MM.1S (cell line): ENCODE measurements at regions not wholly inside any gene's neighbourhood (a gene's known extent, or its start where the extent isn't known, plus 50 kb on each side); places are given as distances from the start of the nearest gene placed in this dataset.

ENCODE experiments used
- DNase-seq: peaks from one replicate; pipeline ENCODE4 v3.0.0-alpha.2; 2015
- H2AFZ ChIP-seq: fragments of 300-600 bp; sonication (generic); 2 replicates; pipeline ENCODE4 v1.6.0; 2016; ENCODE audit warnings: antibody characterized with exemption, low read length
- H3F3A ChIP-seq: fragments of 300-600 bp; sonication (generic); 2 replicates; pipeline ENCODE4 v1.6.1; 2016; ENCODE audit warnings: mild to moderate bottlenecking, antibody characterized with exemption, low read length, moderate library complexity, mixed read lengths; ENCODE audit not compliant: insufficient read depth
- H3K27ac ChIP-seq: fragments of 300-600 bp; sonication (generic); 2 replicates; pipeline ENCODE4 v1.5.1; 2016; ENCODE audit warnings: mild to moderate bottlenecking, low read length
- H3K27me3 ChIP-seq: fragments of 300-600 bp; sonication (generic); replicated peaks from 2 replicates; pipeline ENCODE4 v1.6.0; 2016; ENCODE audit warnings: low read length; ENCODE audit not compliant: insufficient read depth
- H3K36me3 ChIP-seq: fragments of 300-600 bp; sonication (generic); replicated peaks from 2 replicates; pipeline ENCODE4 v1.6.1; 2016; ENCODE audit warnings: mild to moderate bottlenecking, low read length, mixed read lengths; ENCODE audit not compliant: insufficient read depth
- H3K4me1 ChIP-seq: fragments of 300-600 bp; sonication (generic); 2 replicates; pipeline ENCODE4 v1.6.1; 2016; ENCODE audit warnings: low read length, mixed read lengths
- H3K4me2 ChIP-seq: fragments of 300-600 bp; sonication (generic); 2 replicates; pipeline ENCODE4 v1.6.0; 2016; ENCODE audit warnings: low read depth, low read length
- H3K4me3 ChIP-seq: fragments of 300-600 bp; sonication (generic); 2 replicates; pipeline ENCODE4 v1.5.1; 2016; ENCODE audit warnings: low read length, mixed read lengths
- H3K79me2 ChIP-seq: fragments of 300-600 bp; sonication (generic); 2 replicates; pipeline ENCODE4 v1.6.1; 2016; ENCODE audit warnings: mixed run types, low read length, mixed read lengths
- H3K9ac ChIP-seq: fragments of 300-600 bp; sonication (generic); 2 replicates; pipeline ENCODE4 v1.6.1; 2016; ENCODE audit warnings: low read length, mixed read lengths
- H3K9me2 ChIP-seq: fragments of 300-600 bp; sonication (generic); replicated peaks from 2 replicates; pipeline ENCODE4 v1.6.1; 2016; ENCODE audit warnings: mild to moderate bottlenecking, low read length, mixed read lengths; ENCODE audit not compliant: insufficient read depth
- H3K9me3 ChIP-seq: fragments of 300-600 bp; sonication (generic); replicated peaks from 2 replicates; pipeline ENCODE4 v1.6.1; 2016; ENCODE audit warnings: mild to moderate bottlenecking, low read length, mixed read lengths; ENCODE audit not compliant: insufficient read depth
- H4K20me1 ChIP-seq: fragments of 300-600 bp; sonication (generic); 2 replicates; pipeline ENCODE4 v1.6.1; 2016; ENCODE audit warnings: mild to moderate bottlenecking, low read length, moderate library complexity, mixed read lengths; ENCODE audit not compliant: insufficient read depth
- EZH2 ChIP-seq: fragments of 300-600 bp; sonication (generic); optimal IDR thresholded peaks from 2 replicates; pipeline ENCODE3; 2017; ENCODE audit warnings: low read depth, mild to moderate bottlenecking, antibody characterized with exemption, low read length, mixed read lengths
- EZH2phosphoT487 ChIP-seq: fragments of 300-600 bp; sonication (generic); IDR thresholded peaks from 2 replicates; pipeline ENCODE4 v1.6.1; 2018; ENCODE audit warnings: antibody characterized with exemption, low read length
- TF ChIP-seq, protein P1 (sequence below): fragments of 300-600 bp; sonication (generic); IDR thresholded peaks from 2 replicates; pipeline ENCODE4 v1.5.1; 2016; ENCODE audit warnings: antibody characterized with exemption, low read length, mixed read lengths

DNA sequence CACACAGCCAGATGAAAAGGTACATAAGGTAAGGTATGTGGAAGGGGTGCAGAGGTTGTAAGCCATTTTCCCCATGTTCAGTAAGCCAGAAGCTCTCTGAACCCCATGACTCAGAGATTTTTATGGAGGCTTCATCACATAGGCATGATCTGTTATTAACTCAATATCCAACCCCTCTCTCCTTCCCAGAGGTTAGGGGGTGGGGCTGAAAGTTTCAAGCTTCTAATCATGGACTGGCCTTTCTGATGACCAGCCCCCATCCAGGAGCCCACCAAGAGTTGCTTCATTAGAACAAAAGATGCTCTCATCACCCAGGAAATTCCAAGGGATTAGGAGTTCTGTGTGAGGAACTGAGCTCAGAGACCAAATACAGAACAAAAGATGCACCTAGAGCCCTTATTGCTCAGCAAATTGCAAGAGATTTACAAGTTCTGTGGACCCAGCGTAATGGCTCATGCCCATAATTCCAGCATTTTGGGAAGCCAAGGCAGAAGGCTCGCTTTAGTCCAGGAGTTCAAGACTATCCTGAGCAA is 103.2 kb upstream of the DAAM1 start:
- no peak for DNase-seq
- no peaks in the 10 kb centered on the region for H3K4me1 ChIP-seq
- H3K4me3 ChIP-seq, result no peak overlapping the region
- H3F3A ChIP-seq, result no peaks in the 10 kb centered on the region
- no peaks in the 10 kb centered on the region for H3K9me2 ChIP-seq
- no peaks in the 10 kb centered on the region for H3K79me2 ChIP-seq
- no peaks in the 10 kb centered on the region for H3K27me3 ChIP-seq
- no peak overlapping the region for H3K9ac ChIP-seq
- no peak overlapping the region for H3K4me2 ChIP-seq
- H2AFZ ChIP-seq, result no peak overlapping the region
- H3K27ac ChIP-seq, result no peak overlapping the region
- no peaks in the 10 kb centered on the region for H4K20me1 ChIP-seq
- TF ChIP-seq EZH2 (no peak), EZH2phosphoT487 (no peak)
- TF ChIP-seq, protein P1, sequence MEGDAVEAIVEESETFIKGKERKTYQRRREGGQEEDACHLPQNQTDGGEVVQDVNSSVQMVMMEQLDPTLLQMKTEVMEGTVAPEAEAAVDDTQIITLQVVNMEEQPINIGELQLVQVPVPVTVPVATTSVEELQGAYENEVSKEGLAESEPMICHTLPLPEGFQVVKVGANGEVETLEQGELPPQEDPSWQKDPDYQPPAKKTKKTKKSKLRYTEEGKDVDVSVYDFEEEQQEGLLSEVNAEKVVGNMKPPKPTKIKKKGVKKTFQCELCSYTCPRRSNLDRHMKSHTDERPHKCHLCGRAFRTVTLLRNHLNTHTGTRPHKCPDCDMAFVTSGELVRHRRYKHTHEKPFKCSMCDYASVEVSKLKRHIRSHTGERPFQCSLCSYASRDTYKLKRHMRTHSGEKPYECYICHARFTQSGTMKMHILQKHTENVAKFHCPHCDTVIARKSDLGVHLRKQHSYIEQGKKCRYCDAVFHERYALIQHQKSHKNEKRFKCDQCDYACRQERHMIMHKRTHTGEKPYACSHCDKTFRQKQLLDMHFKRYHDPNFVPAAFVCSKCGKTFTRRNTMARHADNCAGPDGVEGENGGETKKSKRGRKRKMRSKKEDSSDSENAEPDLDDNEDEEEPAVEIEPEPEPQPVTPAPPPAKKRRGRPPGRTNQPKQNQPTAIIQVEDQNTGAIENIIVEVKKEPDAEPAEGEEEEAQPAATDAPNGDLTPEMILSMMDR, result no peak
- no peaks in the 10 kb centered on the region for H3K9me3 ChIP-seq
- H3K36me3 ChIP-seq, result no peaks in the 10 kb centered on the region

DNA sequence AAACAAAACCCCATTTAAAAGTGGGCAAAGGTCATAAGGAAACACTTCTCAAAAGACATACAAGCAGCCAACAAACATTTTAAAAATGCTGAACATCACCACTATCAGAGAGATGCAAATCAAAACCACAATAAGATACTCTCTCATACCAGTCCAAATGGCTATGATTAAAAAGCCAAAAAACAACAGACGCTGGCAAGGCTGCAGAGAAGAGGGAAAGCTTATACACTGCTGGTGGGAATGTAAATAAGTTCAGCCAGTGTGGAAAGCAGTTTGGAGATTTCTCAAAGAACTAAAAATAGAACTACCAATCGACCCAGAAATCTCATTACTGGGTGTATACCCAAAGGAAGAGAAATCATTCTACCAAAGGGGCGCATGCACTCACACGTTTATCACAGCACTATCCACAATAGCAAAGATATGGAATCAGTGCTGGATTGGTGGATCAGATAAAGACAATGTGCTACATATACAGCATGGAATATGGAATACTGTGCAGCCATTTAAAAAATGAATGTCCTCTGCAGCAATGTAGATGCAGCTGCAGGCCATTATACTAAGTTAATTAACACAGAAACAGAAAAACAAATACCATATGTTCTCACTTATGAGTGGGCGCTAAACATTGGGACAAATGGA is 102.1 kb upstream of the DAAM1 start:
- no peaks in the 10 kb centered on the region for H3F3A ChIP-seq
- no peak overlapping the region for H3K4me3 ChIP-seq
- no peak overlapping the region for H2AFZ ChIP-seq
- no peaks in the 10 kb centered on the region for H3K9me3 ChIP-seq
- H3K9ac ChIP-seq, result no peak overlapping the region
- TF ChIP-seq, protein P1, result no peak
- TF ChIP-seq EZH2 (no peak), EZH2phosphoT487 (no peak)
- H3K27me3 ChIP-seq, result no peaks in the 10 kb centered on the region
- H3K27ac ChIP-seq, result no peak overlapping the region
- no peak overlapping the region for H3K4me2 ChIP-seq
- no peaks in the 10 kb centered on the region for H3K4me1 ChIP-seq
- H4K20me1 ChIP-seq, result no peaks in the 10 kb centered on the region
- H3K79me2 ChIP-seq, result no peaks in the 10 kb centered on the region
- DNase-seq, result no peak
- H3K36me3 ChIP-seq, result no peaks in the 10 kb centered on the region
- no peaks in the 10 kb centered on the region for H3K9me2 ChIP-seq

DNA sequence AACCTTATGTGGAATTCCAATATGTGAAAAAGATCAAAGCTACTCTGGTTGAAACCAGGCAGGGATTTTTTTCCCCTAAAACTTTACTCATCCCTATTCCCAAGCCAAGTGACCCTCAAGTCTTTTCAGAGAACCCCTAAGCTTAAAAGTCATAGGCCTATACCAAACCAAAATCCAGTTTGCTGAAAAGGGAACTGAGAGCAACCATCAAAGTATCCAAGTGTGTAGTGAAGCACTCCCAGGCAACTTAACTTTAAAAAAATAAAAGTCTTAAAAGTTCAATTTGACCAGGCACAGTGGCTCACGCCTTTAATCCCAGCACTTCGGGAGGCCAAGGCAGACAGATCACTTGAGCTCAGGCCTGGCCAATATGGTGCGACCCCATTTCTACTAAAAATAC is 101.2 kb upstream of the DAAM1 start:
- no peaks in the 10 kb centered on the region for H3F3A ChIP-seq
- no peak for TF ChIP-seq EZH2phosphoT487
- no peak for TF ChIP-seq EZH2
- TF ChIP-seq, protein P1, result no peak
- H3K9ac ChIP-seq, result no peak overlapping the region

More for the DNA sequence above, 101.2 kb upstream of the DAAM1 start:
- H4K20me1 ChIP-seq, result no peaks in the 10 kb centered on the region
- no peaks in the 10 kb centered on the region for H3K9me3 ChIP-seq
- H3K27me3 ChIP-seq, result no peaks in the 10 kb centered on the region
- H3K4me1 ChIP-seq, result no peaks in the 10 kb centered on the region
- H3K27ac ChIP-seq, result no peak overlapping the region
- no peak overlapping the region for H2AFZ ChIP-seq
- H3K36me3 ChIP-seq, result no peaks in the 10 kb centered on the region
- no peaks in the 10 kb centered on the region for H3K9me2 ChIP-seq
- no peak overlapping the region for H3K4me3 ChIP-seq
- H3K79me2 ChIP-seq, result no peaks in the 10 kb centered on the region
- DNase-seq, result no peak
- no peak overlapping the region for H3K4me2 ChIP-seq
